T-helper 2 cell treated with Interferon-gamma antibody and Interleukin-4, amounts not matched to agents 5 μg/mL and 100 μg/mL, for 36 hours (primary cell): ENCODE measurements at regions not wholly inside any gene's neighbourhood (a gene's known extent, or its start where the extent isn't known, plus 50 kb on each side); places are given as distances from the start of the nearest gene placed in this dataset.

Experiments
- DNase-seq: peaks from one replicate; pipeline ENCODE4 v3.0.0; 2021; ENCODE audit warnings: low spot score
- H3K27ac Mint-ChIP-seq: one replicate; pipeline ENCODE4 v1.8.0; 2021; ENCODE audit warnings: mild to moderate bottlenecking, mixed read lengths
- H3K27me3 Mint-ChIP-seq: one replicate; pipeline ENCODE4 v1.8.0; 2021; ENCODE audit warnings: low read depth, mixed read lengths
- H3K36me3 Mint-ChIP-seq: one replicate; pipeline ENCODE4 v1.8.0; 2021; ENCODE audit warnings: low read depth, mixed read lengths
- H3K4me1 Mint-ChIP-seq: one replicate; pipeline ENCODE4 v1.8.0; 2021; ENCODE audit warnings: low read depth, mixed read lengths
- H3K4me3 Mint-ChIP-seq: one replicate; pipeline ENCODE4 v1.8.0; 2022; ENCODE audit warnings: mild to moderate bottlenecking, moderate library complexity, mixed read lengths
- H3K9me3 Mint-ChIP-seq: one replicate; pipeline ENCODE4 v1.8.0; 2021; ENCODE audit warnings: mixed read lengths

GRCh38 chr13:90776051-90776748 is 571.3 kb upstream of the MIR17HG start:
- Mint-ChIP-seq H3K27me3 (no peaks in the 10 kb centered on the region), H3K9me3 (peaks cover 7% of the 10 kb centered on the region), H3K4me1 (no peaks in the 10 kb centered on the region), H3K4me3 (no peak overlapping the region), H3K27ac (no peak overlapping the region), H3K36me3 (no peaks in the 10 kb centered on the region)
- DNase-seq: no peak

- Mint-ChIP-seq H3K27me3 (no peaks in the 10 kb centered on the region), H3K4me1 (no peaks in the 10 kb centered on the region), H3K27ac (no peak overlapping the region), H3K36me3 (no peaks in the 10 kb centered on the region), H3K9me3 (no peaks in the 10 kb centered on the region), H3K4me3 (no peak overlapping the region)
- DNase-seq: no peak
These were observed 564.2 kb upstream of the MIR17HG start for GRCh38 chr13:90783273-90783672.

DNA sequence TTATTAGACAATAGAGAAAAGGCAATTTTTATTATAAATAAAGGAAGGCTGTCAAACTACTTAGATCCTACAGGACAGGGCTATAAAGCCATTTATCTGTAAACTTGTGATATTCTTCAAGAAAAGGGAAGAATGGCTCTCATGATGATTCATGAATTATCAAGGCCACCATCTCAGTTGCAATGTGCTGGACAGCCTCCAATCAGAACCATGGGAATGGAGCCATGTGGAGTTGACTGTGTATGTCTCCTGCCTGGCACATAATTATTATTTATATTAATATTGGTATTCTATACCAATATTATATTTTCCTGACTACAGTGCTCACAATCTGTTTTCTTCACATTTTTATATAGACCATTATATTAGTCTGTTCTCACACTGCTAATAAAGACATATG is 560.5 kb upstream of the MIR17HG start:
- H3K36me3 Mint-ChIP-seq: no peaks in the 10 kb centered on the region
- H3K4me3 Mint-ChIP-seq: no peak overlapping the region
- H3K4me1 Mint-ChIP-seq: no peaks in the 10 kb centered on the region
- no peaks in the 10 kb centered on the region for H3K27me3 Mint-ChIP-seq
- peaks cover 3% of the 10 kb centered on the region for H3K9me3 Mint-ChIP-seq
- DNase-seq: no peak
- H3K27ac Mint-ChIP-seq: no peak overlapping the region

DNA sequence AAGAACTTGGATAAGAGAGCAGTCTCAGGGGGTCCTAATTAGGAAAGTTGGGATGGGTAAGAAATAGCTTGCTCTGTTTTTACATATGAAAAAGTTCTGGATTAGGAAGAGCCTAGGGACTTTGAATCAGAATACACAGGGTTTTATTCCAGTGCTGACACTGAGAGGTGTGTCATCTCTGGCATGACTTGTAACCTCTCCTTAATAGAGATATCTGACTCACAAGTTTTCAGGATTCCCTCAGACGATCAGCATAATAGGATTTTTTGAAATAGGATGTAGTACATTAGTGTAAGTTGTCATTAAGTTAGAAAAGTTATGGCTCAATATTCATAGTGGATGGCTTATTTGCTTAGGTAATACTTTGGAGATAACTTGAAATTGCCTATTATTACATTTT is 555.2 kb upstream of the MIR17HG start:
- no peaks in the 10 kb centered on the region for H3K36me3 Mint-ChIP-seq
- no peak overlapping the region for H3K4me3 Mint-ChIP-seq
- H3K27ac Mint-ChIP-seq: no peak overlapping the region
- DNase-seq: no peak
- H3K9me3 Mint-ChIP-seq: peaks cover 4% of the 10 kb centered on the region
- no peaks in the 10 kb centered on the region for H3K4me1 Mint-ChIP-seq
- no peaks in the 10 kb centered on the region for H3K27me3 Mint-ChIP-seq

- Mint-ChIP-seq H3K4me1 (no peaks in the 10 kb centered on the region), H3K36me3 (no peaks in the 10 kb centered on the region), H3K4me3 (no peak overlapping the region), H3K9me3 (peaks cover 4% of the 10 kb centered on the region), H3K27ac (no peak overlapping the region), H3K27me3 (no peaks in the 10 kb centered on the region)
- DNase-seq: no peak
These were observed 554.1 kb upstream of the MIR17HG start for GRCh38 chr13:90793261-90793820.

DNA sequence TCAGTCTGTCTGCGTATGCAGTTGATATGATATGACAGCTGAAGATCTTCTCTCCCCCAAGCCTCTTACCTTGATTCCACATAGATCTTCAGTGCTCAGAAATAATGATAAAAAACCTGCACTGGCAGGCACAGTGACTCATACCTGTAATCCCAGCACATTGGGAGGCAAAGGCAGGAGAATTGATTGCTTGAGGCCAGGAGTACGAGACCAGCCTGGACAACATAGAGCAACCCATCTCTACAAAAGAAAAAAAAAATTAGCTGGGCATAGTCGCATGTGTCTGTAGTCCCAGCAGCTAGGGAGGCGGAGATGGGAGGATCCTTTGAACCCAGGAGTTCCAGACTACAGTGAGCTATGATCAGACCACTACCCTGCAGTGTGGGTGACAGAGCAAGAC is 551.0 kb upstream of the MIR17HG start:
- no peaks in the 10 kb centered on the region for H3K36me3 Mint-ChIP-seq
- no peaks in the 10 kb centered on the region for H3K27me3 Mint-ChIP-seq
- no peaks in the 10 kb centered on the region for H3K4me1 Mint-ChIP-seq
- H3K27ac Mint-ChIP-seq: no peak overlapping the region
- H3K9me3 Mint-ChIP-seq: peaks cover 4% of the 10 kb centered on the region
- no peak for DNase-seq
- H3K4me3 Mint-ChIP-seq: no peak overlapping the region

- H3K4me1 Mint-ChIP-seq: no peaks in the 10 kb centered on the region
- no peak overlapping the region for H3K27ac Mint-ChIP-seq
- H3K4me3 Mint-ChIP-seq: no peak overlapping the region
- no peaks in the 10 kb centered on the region for H3K9me3 Mint-ChIP-seq
- no peaks in the 10 kb centered on the region for H3K36me3 Mint-ChIP-seq
- DNase-seq: no peak
- no peaks in the 10 kb centered on the region for H3K27me3 Mint-ChIP-seq
These were observed 550.2 kb upstream of the MIR17HG start for GRCh38 chr13:90797335-90797734.

DNA sequence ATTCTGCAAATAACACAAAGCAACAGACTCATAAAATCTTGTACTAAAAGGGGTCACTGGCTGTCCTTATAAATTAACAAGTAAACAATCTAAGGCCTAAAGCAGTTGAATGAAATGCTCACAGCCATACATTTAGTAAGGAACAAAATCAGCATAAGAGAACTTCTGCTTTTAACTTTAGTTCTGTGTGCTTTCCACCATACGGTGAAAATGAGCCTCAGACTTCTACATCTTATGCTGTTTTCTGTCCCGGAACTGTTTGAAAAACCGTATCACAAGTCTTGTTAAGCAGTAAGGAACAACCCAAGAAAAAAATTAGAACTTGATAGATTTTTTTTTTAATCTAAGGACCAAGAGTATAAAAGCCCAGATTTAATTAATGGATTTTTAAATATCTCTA is 549.1 kb upstream of the MIR17HG start:
- Mint-ChIP-seq H3K36me3 (no peaks in the 10 kb centered on the region), H3K9me3 (no peaks in the 10 kb centered on the region), H3K27me3 (no peaks in the 10 kb centered on the region), H3K4me1 (no peaks in the 10 kb centered on the region), H3K27ac (no peak overlapping the region), H3K4me3 (no peak overlapping the region)
- no peak for DNase-seq

GRCh38 chr13:90800082-90800746 is 547.3 kb upstream of the MIR17HG start:
- Mint-ChIP-seq H3K27me3 (no peaks in the 10 kb centered on the region), H3K36me3 (no peaks in the 10 kb centered on the region), H3K4me1 (no peaks in the 10 kb centered on the region), H3K4me3 (no peak overlapping the region), H3K9me3 (peaks cover 4% of the 10 kb centered on the region), H3K27ac (no peak overlapping the region)
- DNase-seq: no peak

DNA sequence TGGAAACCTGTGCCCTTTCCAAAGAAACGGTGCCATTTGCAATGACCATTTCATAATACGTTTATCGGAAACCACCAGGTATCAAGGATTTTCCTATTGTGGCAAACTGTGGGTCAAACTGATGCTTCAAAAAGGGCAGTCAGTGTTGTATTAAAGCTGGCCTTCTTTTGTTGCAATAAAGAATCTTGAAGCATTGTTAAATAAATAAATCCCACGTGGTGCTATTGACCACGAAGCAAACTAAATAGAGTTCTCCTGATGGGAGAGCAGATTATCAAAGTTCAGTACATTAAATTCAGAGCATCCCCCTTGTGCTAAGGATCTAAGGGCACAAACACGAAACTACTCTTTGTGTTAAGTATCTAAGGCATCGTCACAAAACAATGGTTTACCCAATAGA is 545.9 kb upstream of the MIR17HG start:
- no peak overlapping the region for H3K4me3 Mint-ChIP-seq
- DNase-seq: no peak
- H3K9me3 Mint-ChIP-seq: peaks cover 4% of the 10 kb centered on the region
- no peaks in the 10 kb centered on the region for H3K36me3 Mint-ChIP-seq
- no peaks in the 10 kb centered on the region for H3K27me3 Mint-ChIP-seq
- no peak overlapping the region for H3K27ac Mint-ChIP-seq
- no peaks in the 10 kb centered on the region for H3K4me1 Mint-ChIP-seq

DNA sequence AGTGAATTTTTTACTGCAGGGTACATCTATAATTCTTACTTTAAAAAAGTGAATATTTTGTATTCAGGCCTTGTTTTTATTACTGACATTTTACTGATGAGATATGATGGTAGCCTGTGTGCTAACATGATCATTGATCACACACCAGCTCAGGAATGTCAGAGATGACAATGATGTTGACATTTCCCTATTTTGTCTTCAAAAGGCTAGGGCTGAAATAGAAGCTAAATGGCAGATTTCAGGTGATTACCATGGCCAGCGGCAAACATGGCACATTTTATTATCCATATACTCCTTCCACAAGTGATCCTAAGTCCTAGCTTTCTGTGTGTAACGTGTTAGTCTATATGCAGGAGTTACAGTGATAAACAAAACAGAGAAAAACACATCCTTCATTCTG is 544.3 kb upstream of the MIR17HG start:
- Mint-ChIP-seq H3K27me3 (no peaks in the 10 kb centered on the region), H3K9me3 (peaks cover 4% of the 10 kb centered on the region), H3K4me3 (no peak overlapping the region), H3K4me1 (no peaks in the 10 kb centered on the region), H3K36me3 (no peaks in the 10 kb centered on the region), H3K27ac (no peak overlapping the region)
- DNase-seq: no peak

- Mint-ChIP-seq H3K36me3 (no peaks in the 10 kb centered on the region), H3K4me3 (no peak overlapping the region), H3K27me3 (no peaks in the 10 kb centered on the region), H3K27ac (no peak overlapping the region), H3K9me3 (peaks cover 11% of the 10 kb centered on the region), H3K4me1 (no peaks in the 10 kb centered on the region)
- DNase-seq: no peak
These were observed 541.4 kb upstream of the MIR17HG start for GRCh38 chr13:90806016-90806615.

- Mint-ChIP-seq H3K27ac (no peak overlapping the region), H3K4me1 (no peaks in the 10 kb centered on the region), H3K36me3 (no peaks in the 10 kb centered on the region), H3K4me3 (no peak overlapping the region), H3K9me3 (peaks cover 11% of the 10 kb centered on the region), H3K27me3 (no peaks in the 10 kb centered on the region)
- DNase-seq: no peak
These were observed 540.6 kb upstream of the MIR17HG start for GRCh38 chr13:90806892-90807291.

DNA sequence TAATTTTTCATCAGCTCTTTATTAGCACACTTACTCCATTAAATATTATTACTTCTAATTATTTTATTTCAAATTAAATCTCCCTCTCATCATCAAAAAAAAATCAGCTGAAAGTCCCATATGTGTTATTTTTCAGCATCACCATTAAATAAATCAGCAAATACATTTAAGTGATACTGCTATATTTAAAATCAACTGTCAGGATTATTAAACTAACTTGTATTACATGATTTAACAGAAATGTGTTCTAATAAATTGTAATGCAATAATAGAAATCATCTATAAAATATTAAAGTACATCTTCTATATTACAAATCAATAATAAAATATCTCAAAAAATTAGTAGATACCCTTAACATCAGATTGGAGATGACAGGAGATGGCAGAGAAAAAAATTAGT is 538.6 kb upstream of the MIR17HG start:
- H3K27ac Mint-ChIP-seq: no peak overlapping the region
- no peaks in the 10 kb centered on the region for H3K27me3 Mint-ChIP-seq
- DNase-seq: no peak
- H3K4me3 Mint-ChIP-seq: no peak overlapping the region
- peaks cover 18% of the 10 kb centered on the region for H3K9me3 Mint-ChIP-seq
- H3K36me3 Mint-ChIP-seq: no peaks in the 10 kb centered on the region
- no peaks in the 10 kb centered on the region for H3K4me1 Mint-ChIP-seq
